OCI-LY1 (cell line): ENCODE measurements at regions not wholly inside any gene's neighbourhood (a gene's known extent, or its start where the extent isn't known, plus 50 kb on each side); places are given as distances from the start of the nearest gene placed in this dataset.

Source experiments
- EZH2 ChIP-seq: fragments of 200-600 bp; sonication (generic), shearing (Covaris generic); IDR thresholded peaks from 2 replicates; pipeline ENCODE4 v1.8.0; 2017; ENCODE audit warnings: borderline replicate concordance, mixed run types, mild to moderate bottlenecking, antibody characterized with exemption, low read length, moderate library complexity, mixed read lengths
- TF ChIP-seq, protein P1 (sequence below): fragments of 200-600 bp; sonication (generic), shearing (Covaris generic); IDR thresholded peaks from 2 replicates; pipeline ENCODE4 v1.5.1; 2017; ENCODE audit warnings: mild to moderate bottlenecking, antibody characterized with exemption, low read length, moderate library complexity, mixed read lengths

DNA sequence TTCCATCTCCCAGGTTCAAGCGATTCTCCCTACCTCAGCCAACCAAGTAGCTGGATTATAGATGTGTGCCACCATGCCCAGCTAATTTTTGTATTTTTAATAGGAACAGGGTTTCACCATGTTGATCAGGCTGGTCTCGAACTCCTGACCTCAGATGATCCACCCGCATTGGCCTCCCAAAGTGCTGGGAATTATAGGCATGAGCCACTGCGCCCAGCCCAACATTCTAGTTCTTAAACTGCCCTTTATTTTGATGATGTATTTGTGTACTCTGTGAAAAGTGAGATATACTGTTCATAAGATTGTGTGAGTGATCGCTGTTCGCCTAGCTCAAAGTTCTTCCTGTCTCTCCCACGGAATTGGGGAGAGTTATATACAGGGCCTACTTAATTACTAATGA lies 93.1 kb downstream of the HFE start:
- TF ChIP-seq, protein P1, sequence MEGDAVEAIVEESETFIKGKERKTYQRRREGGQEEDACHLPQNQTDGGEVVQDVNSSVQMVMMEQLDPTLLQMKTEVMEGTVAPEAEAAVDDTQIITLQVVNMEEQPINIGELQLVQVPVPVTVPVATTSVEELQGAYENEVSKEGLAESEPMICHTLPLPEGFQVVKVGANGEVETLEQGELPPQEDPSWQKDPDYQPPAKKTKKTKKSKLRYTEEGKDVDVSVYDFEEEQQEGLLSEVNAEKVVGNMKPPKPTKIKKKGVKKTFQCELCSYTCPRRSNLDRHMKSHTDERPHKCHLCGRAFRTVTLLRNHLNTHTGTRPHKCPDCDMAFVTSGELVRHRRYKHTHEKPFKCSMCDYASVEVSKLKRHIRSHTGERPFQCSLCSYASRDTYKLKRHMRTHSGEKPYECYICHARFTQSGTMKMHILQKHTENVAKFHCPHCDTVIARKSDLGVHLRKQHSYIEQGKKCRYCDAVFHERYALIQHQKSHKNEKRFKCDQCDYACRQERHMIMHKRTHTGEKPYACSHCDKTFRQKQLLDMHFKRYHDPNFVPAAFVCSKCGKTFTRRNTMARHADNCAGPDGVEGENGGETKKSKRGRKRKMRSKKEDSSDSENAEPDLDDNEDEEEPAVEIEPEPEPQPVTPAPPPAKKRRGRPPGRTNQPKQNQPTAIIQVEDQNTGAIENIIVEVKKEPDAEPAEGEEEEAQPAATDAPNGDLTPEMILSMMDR: no peak
- no peak for TF ChIP-seq EZH2
